ENCODE measurements at regions not wholly inside any gene's neighbourhood (a gene's known extent, or its start where the extent isn't known, plus 50 kb on each side); places are given as distances from the start of the nearest gene placed in this dataset.

DNA sequence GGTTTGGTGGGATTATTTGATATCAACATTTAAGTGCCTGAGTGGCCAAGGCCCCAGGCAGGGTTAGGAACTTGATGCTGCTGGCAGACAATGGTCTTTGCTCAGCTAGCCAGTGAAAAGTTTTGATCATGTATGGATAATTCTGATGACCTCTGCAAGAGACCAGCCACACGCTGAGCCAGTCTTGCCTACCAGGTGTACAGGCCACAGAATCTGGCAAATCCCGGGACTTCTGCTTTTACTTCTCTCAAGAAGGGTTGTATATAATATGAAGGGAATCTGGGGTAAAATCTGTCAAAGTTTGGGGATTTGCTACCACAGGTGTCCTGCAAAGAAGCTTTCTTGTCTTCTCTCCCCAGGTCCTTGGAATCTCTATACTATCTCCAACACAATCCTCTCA is 331.4 kb upstream of the GOLIM4 start:
- DNase-seq, result no peak

DNA sequence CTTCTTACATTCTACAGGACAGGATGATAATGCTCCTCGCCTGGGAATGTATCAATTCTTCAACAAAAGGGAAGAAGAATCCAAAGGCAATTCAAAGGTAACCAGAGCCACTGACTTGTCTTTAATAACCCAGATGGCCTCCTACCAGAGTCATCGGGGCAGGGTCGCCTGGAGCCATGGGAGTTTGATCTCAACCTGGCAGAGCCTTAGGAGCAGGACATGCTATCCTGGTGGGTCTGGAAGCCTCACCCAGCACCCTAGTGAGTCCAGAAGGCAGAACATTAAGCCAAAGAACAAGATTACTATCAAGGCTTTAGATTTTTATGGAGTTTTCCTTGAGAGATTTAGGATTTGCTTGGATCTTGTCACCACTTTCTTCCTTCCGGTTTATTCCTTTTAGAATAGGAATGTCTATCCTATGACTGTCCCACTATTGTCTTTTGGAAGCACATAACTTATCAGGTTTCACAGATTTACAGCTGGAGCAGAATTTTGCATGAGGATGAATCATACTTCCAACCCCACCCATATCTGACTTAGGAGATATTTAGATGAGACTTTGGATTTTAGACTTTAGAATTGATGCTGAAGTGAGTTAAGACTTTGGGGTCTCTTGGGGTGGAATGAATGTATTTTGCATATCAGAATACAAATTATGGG is 330.3 kb upstream of the GOLIM4 start:
- no peak for DNase-seq

DNA sequence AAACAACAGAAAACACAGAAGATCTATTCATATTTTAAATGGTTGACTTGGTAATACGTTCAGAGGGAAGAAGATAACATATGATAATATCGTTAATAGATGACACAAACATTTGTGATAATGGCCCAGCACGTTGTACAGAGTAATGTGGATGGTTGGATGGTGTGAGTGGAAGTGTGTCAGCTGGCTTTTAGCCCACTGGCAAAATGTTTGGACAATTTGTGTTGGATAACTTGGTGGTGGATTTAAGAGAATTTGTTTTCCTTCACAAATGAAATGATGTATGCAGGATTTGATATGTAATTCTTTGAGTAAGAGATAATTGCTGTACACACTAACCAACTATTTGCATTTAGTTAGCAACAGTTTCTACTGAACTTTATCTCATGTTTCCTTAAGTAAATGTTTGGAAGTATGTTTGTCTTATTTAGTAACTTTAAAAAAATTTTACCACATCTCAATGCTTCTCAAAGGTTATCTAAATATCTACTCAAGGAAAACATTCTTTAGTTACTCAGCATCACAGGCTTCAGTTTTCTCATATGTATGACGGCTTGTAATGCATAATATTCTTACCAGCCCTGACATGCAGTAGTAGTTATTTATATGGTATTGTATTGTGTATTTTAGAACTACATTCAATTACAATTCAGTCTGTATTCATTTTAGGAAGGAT is 328.5 kb upstream of the GOLIM4 start:
- DNase-seq, result no peak

DNA sequence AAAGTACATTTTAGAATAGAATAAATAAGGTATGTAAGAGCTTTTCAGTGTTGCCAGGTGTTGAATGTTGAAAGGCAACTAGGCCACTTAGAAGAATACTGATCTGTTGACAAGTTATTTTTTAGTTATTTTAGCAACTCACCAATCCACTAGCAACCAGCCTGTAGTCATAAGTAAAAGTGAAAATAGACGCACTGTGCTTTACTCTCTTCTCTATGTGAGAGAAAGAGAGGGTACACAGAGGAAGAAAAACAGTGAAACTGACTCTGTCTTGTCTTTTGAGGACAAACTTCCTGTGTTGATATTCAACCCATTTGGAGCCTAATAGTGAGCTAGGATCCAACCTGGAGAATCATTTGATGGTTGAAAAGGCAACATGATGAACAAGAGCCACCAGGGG is 327.1 kb upstream of the GOLIM4 start:
- no peak for DNase-seq

DNA sequence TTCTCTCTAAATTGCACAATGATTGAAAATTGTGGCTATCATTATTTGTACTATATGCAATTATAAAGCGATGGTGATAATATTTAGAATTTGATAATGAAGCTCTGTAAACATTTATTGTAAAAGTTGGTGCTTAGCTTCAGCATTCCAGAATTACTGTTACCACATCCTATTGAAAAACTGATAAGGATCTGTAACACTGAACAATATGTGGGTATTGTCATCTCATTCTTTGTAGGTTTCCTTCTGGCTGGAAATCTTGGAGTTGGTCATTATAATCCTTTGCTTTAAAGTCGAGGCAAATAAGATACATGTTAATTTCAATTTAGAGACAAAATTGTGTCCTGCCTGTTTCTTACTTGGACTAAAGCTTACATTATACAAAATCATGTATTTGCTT is 323.4 kb upstream of the GOLIM4 start:
- no peak for DNase-seq

- peak; percentile 21 for DNase-seq
Observed at GRCh38 chr3:168417016-168417415, 321.3 kb upstream of the GOLIM4 start.

- DNase-seq, result no peak
Observed at GRCh38 chr3:168416446-168416845, 320.7 kb upstream of the GOLIM4 start.

- DNase-seq, result no peak
Observed at GRCh38 chr3:168414149-168414548, 318.4 kb upstream of the GOLIM4 start.

DNA sequence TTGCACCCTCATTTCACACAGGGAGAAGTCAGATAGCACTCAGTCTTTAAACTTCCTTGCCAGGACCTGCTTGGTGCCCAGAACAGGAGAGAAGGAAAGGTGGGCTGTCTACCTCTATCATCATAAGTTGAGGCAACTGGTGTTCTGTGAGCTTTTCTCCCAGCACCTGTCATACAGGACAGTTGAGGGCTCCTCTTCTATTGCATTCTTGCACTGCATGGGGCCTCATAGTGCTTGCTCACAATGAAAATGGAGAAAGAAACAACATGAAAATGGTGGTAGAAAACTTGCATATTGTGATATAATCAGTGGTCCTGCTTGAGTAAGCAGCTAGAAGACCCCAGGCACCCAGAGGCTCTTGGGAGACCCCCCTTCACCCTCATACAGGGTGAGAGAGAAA is 311.7 kb upstream of the GOLIM4 start:
- DNase-seq, result no peak

- DNase-seq, result no peak
Observed at GRCh38 chr3:168405288-168405687, 309.6 kb upstream of the GOLIM4 start.

DNA sequence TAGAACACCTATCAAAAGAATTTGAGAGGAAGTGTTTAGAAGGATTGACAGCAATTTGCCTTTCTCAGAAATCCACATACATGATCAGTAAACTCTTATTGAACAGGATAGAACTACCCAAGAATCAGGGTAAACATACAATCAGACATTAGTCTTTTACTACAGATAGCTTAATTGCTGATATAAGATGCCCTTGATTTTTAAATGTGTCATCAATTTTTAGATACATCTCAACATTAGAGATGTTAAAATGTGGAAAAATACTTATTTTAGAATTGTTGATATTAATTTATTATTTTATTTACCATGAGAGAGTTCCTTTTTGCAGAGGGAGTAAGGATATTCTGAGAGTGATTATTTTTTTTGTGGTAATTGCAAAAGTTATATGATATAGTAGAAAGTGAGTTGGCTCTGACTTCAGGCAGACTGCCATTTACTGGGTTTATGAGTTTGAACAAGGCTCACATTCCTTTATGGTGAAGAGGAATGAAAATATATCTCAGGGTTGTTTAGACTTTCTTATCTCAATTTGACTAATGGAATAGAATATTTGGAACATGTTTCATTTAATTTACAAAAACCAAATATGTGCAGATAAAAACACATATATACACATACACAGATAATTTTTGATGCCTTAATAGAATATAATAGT is 302.8 kb upstream of the GOLIM4 start:
- DNase-seq, result no peak

- no peak for DNase-seq
Observed at GRCh38 chr3:168396861-168397260, 301.1 kb upstream of the GOLIM4 start.

DNA sequence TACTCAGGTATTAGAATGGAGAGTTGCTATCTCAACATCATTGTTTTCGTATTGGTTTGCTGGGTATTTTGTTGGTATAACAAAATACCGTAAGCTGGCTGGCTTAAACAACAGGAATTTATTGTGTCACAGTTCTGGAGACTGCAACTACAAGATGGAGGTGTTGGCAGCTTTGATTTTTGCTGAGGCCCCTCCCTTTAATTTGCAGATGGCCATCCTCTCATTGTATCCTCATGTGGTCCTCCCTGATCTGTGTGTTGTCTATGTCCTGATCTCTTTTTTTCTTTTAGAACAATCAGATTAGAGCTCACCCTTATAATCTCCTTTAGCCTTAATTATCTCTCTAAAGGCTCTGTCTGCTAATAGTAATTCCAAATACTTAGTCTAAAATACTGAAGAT is 299.8 kb upstream of the GOLIM4 start:
- DNase-seq, result no peak

GRCh38 chr3:168394439-168394838 is 298.7 kb upstream of the GOLIM4 start:
- no peak for DNase-seq

DNA sequence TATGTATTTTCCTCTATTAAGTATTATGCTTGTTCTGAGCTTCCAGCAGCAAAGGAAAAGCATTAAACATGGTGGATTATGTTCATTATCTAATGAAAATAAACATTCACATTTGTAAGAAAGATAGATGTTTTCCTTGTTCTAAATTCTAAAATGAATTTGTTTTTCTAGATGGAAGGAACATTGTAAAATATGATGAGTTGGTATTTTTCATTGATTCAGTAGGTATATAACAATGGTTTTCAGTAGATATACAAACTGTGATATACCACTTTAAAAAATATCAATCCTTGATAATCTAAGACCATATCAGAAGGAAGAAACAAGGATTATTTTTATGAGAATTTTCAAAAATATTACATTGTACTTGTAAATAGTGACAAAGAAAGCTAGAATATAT is 290.6 kb upstream of the GOLIM4 start:
- DNase-seq, result no peak

DNA sequence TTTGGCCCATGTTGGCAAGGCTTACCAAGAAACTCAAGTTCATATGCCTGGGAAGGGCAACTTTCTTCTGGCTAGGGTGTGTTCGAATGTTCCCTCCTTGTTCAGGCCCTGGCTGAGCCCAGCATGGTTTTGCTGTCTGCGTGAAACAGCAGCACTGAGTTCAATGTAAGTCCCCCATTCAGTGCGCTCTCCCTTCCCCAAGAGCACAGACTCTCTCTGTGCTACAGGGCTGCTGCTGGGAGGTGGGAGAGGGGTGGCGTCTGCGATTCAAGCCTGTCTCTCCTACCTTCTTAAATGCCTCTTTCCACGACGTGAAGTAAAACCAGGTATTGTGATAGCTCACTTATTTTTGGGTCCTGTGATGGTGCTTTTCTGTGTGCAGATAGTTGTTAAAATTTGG is 289.3 kb upstream of the GOLIM4 start:
- no peak for DNase-seq

DNA sequence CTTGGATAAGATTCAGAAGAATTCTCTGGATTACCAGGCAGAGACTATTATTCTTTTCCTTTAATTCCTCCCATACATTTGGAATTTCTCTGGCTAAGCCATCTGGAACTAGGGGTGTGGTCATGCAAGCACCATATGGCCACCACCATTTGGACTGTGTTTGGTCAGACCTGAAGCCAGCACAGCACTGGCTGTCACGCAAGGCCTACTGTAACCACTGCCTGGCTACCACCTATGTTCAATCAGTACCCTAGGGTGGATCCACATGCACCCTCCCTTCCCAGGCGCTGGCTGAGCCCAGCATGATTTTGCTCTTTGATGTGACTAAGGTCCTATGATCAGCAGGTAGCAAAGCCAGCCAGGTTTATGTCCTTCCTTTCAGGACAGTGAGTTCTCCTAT is 287.8 kb upstream of the GOLIM4 start:
- DNase-seq, result no peak

- DNase-seq, result no peak
Observed at GRCh38 chr3:168371846-168372245, 276.1 kb upstream of the GOLIM4 start.

GRCh38 chr3:168364967-168365366 is 269.2 kb upstream of the GOLIM4 start:
- DNase-seq, result no peak

- no peak for DNase-seq
Observed at GRCh38 chr3:168362661-168363247, 267.0 kb upstream of the GOLIM4 start.

- no peak for DNase-seq
Observed at GRCh38 chr3:168362156-168362555, 266.4 kb upstream of the GOLIM4 start.

- no peak for DNase-seq
Observed at GRCh38 chr3:168360993-168361392, 265.3 kb upstream of the GOLIM4 start.

- DNase-seq, result no peak
Observed at GRCh38 chr3:168342946-168343850, 247.5 kb upstream of the GOLIM4 start.

All from NCI-H1105 treated with DMSO at 0.1 percent for 48 hours (cell line).